HG03565 (cell line): ENCODE measurements at regions not wholly inside any gene's neighbourhood (a gene's known extent, or its start where the extent isn't known, plus 50 kb on each side); places are given as distances from the start of the nearest gene placed in this dataset.

Experiments
- ATAC-seq: cut with Tn5 transposase; IDR thresholded peaks from one replicate; pipeline ENCODE4 v1.9.1; 2021; ENCODE audit warnings: mild to moderate bottlenecking, moderate library complexity; ENCODE audit not compliant: unreplicated experiment

DNA sequence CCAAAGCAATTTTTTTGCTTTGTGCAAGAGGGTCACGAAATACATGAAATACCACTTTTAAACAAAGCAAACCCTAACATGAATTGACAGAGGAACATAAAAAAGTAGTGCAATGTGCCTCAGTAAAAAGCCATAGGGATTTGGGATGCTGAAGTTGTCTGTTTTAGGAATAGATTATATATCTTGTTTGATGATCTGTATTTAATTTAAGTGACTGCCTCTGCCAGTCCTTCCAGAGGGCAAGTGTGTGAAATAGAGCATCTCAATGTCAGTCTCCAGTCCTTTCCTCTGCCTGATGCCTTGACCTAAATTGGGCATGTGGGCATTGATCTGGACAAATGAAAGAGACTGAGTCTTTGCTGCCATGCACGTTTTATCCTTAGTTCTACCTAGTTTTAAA lies 222.8 kb downstream of the PTPRC start:
- no peak for ATAC-seq

DNA sequence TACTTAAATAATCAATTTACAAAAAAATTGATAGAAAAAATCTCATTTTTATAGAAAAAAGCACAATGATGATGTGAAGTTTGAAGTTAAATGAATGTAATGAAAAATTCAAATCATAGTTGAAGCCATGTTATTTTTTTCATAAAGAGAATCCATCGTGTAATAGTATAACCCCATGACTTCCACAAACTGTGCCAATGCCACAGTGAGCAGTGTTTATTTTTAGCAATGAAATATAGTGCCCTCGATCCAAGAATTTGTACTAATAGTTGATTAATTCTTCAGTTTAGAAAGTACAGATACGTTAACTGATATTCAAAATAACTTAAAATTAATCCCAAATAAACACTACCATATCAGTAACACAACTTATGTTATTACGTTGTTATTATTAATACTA lies 225.9 kb downstream of the PTPRC start:
- no peak for ATAC-seq

DNA sequence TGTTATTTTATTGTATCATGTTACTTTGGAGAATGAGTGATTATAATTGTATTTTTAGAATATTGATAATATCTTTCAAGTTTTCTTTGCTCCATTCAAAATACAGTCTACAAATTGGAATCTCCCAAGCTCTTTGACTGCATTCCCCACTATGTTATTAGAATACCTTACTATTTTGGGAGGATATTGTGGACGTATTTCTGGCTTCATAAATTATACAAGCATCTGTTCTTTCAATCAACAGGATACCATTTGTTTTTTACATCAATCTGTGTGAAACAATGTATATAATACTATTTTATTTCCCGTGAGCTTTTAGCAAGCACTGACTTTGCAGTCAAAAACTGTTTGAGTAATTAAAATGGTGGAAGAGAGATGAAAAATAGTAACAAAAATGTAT lies 226.5 kb downstream of the PTPRC start:
- ATAC-seq: no peak

GRCh38 chr1:198867182-198867581 lies 228.3 kb downstream of the PTPRC start:
- no peak for ATAC-seq

GRCh38 chr1:198873696-198874230 lies 234.9 kb downstream of the PTPRC start:
- ATAC-seq: no peak

DNA sequence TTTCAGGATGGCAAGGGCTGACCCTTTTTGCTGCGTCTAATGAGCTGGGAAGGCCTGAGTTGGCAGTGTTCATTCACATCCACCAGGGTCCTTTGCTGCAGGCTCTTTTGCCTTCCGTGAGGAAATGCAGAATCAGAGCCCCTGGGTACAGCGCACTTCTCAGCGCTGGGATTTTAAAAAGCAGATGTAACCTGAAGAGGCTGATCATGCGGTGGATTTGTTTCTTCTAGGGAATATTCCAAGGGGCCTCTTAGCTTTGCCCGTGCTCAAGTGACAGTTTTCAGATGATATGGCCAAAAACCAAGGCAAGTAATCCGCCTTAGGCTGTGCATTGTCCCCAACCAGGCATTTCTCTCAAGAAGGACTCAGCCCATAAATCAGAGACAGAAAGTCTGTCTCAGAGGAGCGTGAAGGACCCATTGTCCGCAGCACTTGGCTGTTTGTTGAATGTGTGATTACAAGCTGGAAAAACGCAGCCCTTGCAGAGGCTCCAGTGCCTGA lies 237.6 kb downstream of the PTPRC start:
- ATAC-seq: no peak

GRCh38 chr1:198878566-198878965 lies 239.7 kb downstream of the PTPRC start:
- no peak for ATAC-seq

DNA sequence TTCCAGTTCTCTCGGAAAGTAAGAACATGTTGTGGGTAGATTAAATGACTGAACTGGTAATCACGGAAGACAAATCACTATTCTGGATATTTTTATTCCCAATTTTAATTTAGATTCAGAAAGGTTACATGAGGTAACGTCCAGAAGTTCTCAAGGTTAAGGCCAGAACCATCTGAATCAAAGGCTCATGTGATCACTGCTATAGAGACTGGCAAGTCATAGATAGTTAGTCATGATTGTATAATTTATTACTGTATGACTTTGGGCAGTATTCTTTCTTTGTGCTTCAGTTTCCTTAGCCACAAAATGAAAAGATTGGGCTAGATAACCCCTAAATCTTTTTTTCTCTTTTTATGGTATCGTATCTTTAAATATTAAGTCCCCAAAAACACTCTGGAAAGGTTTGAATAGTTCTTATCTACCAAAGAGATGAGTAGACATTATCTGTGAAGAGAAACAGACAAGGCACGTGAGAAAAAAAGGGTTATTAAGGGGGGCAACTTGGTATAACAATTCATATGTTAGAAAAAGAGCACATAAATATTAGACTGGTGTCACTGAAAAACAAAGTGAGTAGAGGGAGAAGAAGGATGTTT lies 241.0 kb downstream of the PTPRC start:
- no peak for ATAC-seq

DNA sequence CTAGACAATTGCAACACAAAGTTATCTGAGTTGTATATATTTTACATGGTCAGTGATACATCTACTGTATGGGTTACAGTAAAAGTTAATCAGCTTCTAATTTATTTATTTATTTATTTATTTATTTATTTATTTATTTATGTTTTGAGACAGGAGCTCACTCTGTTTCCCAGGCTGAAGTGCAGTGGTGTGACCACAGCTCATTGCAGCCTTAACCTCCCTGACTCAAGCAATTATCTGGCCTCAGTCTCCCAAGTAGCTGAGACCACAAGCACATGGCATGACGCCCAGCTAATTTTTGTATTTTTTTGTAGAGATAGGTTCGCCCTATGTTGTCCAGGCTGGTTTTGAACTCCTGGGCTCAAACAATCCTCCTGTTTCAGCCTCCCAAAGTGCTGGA lies 241.6 kb downstream of the PTPRC start:
- ATAC-seq: no peak

DNA sequence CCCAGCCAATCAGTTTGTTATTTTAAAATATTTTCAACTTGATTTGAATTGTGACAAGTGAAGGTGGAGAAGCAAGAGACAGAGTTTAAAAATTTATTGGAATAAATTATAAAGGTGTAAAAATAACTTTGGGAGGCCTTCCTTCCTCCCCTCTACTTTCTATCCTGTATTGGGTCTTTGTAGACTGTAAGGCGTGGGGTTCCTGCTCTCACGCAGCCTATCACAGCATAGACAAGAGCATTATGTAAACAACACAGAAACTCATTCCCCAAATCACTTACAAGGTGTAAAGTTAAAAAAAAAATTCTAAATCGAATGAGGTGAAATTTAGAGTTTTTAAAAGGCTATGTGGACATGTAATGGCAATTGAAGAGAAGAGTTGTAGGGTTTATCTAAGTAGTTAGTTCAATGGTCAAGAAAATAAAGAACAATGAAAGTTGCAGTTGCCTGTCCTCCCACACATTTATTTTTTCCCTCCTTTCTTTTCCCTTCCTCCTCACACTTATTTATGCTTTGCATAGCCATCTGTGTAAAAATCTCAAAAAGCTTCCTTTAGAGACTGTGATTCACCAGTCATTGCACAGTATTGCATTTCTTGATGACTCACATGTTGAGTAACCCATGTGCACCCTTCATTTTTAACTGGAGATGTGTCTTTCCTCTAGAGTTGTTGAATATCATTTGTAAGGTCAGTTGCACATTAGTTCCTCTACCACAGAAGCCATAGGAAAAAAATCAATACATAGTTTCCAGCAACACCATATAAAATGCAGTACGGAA lies 242.2 kb downstream of the PTPRC start:
- ATAC-seq: no peak

DNA sequence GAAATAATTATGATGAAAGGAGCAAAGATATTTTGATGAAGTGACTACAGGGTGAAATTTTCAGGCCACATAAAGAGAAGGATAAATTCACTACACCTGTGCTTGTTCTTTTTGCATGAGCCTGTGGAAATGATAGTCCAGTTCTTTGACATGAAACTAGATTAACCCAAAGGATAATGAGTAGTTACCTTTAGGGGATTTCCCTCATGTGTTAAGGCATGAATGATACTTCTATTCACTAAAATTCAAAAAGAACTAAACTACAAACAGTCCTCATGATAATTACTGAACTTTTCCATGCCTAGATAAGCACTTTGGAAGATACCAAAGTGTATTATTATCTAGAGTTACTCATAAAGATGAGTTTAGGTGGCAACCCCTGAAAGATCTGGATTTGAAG lies 244.3 kb downstream of the PTPRC start:
- ATAC-seq: no peak

DNA sequence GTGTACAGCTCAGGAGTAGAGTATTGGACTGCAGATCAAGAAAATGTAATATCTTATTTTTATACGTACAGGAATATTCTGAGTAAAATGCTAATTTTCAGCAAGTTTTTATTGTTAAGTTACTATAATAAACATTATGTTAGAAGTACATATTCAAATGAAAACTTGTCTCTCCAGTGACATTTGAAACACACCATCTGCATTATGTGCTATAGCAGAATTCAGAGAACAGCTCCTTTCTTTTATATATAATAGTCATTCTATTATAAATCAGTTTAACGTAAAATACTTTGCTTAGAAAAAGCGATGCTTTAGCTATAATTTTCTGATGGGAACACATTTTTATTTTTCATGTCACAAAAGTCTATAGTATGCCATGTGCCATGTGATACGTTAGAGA lies 249.0 kb downstream of the PTPRC start:
- no peak for ATAC-seq

- ATAC-seq: no peak
These were observed 249.6 kb downstream of the PTPRC start for GRCh38 chr1:198888379-198888943.

GRCh38 chr1:198889101-198889500 lies 250.3 kb downstream of the PTPRC start:
- ATAC-seq: no peak

DNA sequence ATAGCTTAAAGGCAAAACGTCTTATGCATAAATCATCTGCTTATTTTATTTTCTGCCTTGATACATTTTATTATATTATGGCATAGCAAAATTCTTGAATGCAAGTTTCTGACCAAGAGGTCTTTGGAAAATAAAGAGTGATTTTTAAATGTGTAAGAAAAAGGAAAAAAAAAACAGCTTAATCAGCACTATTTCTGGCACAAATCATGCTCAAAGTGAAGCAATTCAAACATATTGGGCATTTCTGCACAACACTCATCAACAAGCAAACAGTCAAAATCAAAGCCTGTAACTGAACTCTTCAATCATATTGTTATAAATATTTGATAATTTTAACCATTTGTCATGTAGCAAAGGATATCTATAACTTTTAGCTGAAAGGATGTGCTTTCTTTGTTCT lies 250.9 kb downstream of the PTPRC start:
- no peak for ATAC-seq

DNA sequence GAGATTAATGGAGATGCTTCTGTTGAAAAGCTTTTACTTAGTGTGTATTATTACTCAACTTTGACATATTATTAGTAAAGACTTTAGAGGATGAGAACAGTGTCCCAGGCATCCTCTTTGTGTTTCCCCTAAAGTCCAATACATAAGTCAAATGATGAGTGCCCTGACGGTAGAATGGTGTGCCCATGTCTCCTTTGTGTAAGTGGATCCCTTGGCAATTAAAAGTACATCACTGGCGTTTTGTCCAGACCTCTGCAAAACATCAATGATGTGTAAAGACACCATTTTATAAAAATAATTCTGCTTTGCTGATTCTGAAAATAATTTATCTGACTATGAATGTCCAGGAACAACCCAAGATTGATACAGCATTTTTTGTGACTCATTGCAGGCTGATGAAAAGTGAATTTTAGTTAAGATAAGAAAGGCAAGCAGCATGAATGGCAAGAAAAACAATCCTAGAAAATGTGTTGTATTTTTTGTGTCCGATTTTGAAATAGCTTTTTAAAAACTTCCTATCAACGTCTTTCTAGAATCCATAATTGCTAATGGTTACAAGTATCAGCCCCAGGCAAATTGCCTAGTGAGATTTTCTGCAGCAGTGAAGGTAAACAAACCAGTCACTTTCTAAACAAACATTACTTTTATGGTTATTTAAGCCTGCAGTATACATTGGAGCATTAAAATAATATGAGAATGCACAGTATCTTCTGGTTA lies 251.5 kb downstream of the PTPRC start:
- ATAC-seq: no peak

DNA sequence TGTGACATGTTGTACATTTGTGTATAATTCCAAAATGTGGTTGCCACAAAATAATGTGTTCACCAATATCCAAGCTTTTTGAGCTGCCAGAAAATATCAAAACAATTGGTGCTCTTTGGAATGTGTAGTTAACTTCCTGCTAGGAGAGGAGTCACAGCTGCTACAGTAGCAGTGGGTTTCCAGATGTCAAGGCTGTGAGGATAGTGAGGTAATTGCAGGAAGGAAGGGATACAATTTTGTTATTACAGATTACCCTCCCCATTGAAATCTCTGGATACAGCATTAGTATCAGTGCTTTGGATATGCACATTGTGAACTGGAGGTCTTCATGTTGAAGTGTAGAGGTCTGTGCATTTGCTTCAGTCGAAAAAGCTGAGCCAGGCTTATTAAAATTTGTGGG lies 253.2 kb downstream of the PTPRC start:
- no peak for ATAC-seq

DNA sequence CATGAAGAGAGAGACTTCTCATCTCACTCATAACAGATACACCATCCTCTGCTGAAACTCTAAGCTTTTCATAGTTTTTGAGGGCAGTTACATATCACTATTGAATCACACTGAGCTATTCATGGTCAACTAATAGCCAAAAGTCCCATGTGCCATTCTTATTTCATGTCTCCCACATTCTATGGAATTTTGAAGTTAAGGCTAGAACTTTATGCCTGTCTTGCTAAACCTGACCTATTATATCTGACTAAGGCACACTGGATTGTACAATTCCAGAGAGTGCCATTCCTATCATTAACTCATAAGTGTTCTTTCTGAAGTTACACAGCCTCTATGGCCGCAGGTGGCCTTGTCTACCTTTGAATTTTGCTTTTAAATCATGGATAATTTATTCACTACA lies 254.3 kb downstream of the PTPRC start:
- ATAC-seq: no peak

- ATAC-seq: no peak
These were observed 255.1 kb downstream of the PTPRC start for GRCh38 chr1:198893763-198894444.

DNA sequence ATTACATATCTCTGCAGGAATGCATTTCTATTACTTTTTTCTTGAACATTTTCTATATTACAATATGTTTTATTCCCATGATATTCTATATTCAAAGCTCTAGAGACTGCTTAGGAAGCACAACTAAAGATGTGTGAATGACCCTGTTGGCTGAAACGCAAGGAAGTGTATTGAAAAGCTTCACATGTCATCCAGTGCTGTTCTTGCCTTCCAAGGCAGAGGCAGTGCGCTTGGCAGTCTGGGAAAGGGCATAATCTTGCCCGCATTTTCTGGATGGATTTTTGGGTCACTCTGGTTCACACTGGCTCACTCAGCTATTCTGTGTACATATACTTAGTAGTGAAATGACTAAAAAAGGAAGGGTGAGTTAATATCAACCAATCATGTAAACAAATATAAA lies 262.4 kb downstream of the PTPRC start:
- ATAC-seq: no peak

GRCh38 chr1:198902655-198903054 lies 263.8 kb downstream of the PTPRC start:
- no peak for ATAC-seq
